ENCODE measurements at regions not wholly inside any gene's neighbourhood (a gene's known extent, or its start where the extent isn't known, plus 50 kb on each side); places are given as distances from the start of the nearest gene placed in this dataset.

DNA sequence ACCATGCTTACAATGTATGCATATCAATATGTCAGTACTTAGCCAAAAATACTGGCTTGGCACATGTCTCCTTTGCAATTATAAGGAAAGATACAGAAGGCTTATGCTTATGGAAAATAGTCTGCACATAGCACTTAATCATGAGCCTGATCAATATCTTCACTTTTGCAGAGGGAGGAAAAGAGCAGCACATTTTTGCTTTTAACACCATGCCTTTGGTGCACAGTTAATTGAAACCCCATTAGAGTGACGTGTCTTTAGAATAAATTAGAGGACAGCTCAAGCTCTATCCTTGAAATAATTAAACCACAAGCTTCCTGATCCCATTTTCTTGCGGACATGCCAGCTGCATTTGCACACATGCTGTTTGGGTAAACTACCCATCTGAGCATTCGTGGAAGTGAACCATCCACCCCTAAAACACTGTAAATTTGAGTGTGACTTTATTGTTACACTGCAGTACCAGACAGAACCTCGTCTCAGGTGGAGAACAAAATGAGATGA, 839.9 kb upstream of the MGAT4C start:
- TF ChIP-seq, protein P1, sequence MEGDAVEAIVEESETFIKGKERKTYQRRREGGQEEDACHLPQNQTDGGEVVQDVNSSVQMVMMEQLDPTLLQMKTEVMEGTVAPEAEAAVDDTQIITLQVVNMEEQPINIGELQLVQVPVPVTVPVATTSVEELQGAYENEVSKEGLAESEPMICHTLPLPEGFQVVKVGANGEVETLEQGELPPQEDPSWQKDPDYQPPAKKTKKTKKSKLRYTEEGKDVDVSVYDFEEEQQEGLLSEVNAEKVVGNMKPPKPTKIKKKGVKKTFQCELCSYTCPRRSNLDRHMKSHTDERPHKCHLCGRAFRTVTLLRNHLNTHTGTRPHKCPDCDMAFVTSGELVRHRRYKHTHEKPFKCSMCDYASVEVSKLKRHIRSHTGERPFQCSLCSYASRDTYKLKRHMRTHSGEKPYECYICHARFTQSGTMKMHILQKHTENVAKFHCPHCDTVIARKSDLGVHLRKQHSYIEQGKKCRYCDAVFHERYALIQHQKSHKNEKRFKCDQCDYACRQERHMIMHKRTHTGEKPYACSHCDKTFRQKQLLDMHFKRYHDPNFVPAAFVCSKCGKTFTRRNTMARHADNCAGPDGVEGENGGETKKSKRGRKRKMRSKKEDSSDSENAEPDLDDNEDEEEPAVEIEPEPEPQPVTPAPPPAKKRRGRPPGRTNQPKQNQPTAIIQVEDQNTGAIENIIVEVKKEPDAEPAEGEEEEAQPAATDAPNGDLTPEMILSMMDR (IDR thresholded peaks at IDR 0.05; ENCODE audit: low read depth, low read length, missing control alignments) = no peak
- H3K4me3 ChIP-seq (replicated peaks; ENCODE audit: low read depth, low read length) = no peak overlapping the region
- no peak for DNase-seq (ENCODE audit: extremely low read depth, low read depth)

DNA sequence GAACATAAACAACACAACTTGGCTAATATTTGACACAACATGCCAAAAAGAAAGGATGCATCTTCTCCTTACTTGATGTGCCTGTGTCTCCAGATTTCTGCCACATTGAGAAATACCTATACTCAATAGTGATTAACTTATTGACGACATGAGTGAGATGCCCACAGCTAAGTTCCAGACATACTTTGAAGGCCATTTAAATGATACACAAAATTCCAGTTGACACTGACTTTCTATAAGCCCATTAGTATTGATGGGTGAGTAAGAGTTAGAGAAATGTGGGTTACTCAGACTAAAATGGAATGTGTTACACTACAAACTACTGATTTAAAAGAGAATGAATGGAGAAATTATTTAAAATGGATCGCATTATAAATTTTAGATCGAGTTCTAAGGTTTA, 838.2 kb upstream of the MGAT4C start:
- H3K4me3 ChIP-seq (replicated peaks; ENCODE audit: low read depth, low read length) = no peak overlapping the region
- DNase-seq (ENCODE audit: extremely low read depth, low read depth) = no peak
- TF ChIP-seq, protein P1 (IDR thresholded peaks at IDR 0.05; ENCODE audit: low read depth, low read length, missing control alignments) = no peak

DNA sequence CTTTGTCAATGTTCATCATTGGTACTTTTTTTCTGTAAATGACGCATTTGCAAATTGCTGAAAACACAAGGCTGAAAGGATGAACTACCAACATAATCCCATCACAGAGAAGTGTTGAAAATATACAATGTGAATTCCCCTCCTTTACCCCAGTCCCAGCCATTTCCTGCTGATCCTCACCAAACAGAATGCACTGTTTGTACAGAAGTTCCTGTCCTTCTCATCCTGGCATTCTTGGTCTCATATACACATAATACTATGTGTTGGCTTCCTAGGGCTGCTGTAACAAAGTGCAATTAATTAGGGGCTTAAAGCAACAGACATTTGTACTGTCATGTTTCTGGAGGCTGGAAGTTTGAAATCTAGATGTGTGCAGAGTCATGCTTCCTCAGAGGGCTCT, 836.2 kb upstream of the MGAT4C start:
- DNase-seq (ENCODE audit: extremely low read depth, low read depth) = no peak
- H3K4me3 ChIP-seq (replicated peaks; ENCODE audit: low read depth, low read length) = no peak overlapping the region
- TF ChIP-seq, protein P1 (IDR thresholded peaks at IDR 0.05; ENCODE audit: low read depth, low read length, missing control alignments) = no peak

DNA sequence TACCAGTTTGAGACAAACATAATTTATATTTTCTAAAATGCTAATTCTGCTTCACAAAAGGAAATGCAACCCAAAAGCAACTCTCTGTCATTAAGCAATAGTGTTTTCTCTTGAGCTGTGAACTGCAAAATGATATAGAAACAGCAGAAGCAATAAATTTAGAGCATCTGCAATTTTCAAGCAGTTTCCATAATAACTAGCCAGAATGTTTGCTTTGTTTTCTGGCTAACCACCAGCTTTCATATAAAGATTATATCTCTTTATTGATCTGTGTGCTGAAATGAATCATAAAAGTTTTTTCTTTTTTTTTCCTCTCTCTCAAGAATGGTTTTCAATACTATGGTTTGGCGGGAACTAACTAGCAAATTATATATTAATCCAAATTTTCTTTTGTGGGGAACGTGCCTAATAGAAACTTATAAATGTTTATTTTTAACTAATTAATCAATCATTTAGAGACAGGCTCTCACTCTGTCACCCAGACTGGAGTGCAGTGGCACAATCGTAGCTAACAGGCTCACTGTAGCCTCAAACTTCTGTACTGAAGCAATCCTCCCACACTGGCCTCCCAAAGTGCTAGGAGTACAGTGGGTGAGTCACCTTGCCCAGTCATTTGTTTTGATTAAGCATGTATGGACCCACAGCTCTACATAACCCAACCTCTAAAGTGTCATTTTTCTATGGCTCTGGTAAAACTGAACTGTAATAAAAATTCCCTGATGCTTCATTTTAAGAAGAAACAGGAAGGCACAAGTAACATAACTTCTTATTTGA, 830.1 kb upstream of the MGAT4C start:
- TF ChIP-seq, protein P1 (IDR thresholded peaks at IDR 0.05; ENCODE audit: low read depth, low read length, missing control alignments) = no peak
- H3K4me3 ChIP-seq (replicated peaks; ENCODE audit: low read depth, low read length) = no peak overlapping the region
- no peak for DNase-seq (ENCODE audit: extremely low read depth, low read depth)

DNA sequence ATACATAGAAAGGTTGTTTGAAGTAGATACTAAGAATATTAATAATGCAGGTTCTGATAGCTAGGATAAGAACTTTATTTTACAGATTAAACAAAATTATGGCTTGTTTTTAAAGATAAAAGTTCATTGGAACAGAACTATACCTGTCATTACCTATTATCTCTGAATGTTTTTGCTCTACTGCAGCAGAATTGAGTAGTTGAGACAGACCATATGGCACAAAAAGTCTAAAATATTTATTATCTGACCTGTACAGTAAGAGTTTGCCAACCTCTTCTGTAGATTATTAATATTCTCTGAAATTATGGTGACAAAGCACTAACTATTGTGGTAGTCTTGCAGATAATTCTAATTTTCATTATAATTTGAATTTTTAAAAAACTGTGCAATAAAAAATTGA, 829.1 kb upstream of the MGAT4C start:
- DNase-seq (ENCODE audit: extremely low read depth, low read depth) = no peak
- TF ChIP-seq, protein P1 (IDR thresholded peaks at IDR 0.05; ENCODE audit: low read depth, low read length, missing control alignments) = no peak
- H3K4me3 ChIP-seq (replicated peaks; ENCODE audit: low read depth, low read length) = no peak overlapping the region

DNA sequence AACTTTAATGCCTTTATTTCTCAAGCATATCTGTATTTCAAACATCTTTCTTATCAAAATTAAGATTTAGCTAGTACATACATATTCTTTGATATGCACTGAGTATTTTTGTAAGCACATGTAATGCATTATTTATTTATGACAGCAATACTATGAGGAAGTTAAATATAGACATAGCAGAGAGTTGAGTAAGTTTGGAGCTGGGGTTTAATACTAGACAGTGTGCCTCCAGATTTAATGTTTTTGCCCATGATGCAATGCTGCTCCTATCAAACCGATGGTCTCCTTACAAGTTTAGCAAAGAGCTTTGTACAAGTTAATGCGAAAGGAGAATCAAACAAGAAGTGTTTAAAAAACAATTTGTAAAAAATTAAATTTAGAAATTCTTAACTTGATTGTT, 826.6 kb upstream of the MGAT4C start:
- TF ChIP-seq, protein P1 (IDR thresholded peaks at IDR 0.05; ENCODE audit: low read depth, low read length, missing control alignments) = no peak
- H3K4me3 ChIP-seq (replicated peaks; ENCODE audit: low read depth, low read length) = no peak overlapping the region
- no peak for DNase-seq (ENCODE audit: extremely low read depth, low read depth)

All from HFF-Myc (cell line).